ENCODE measurements at regions not wholly inside any gene's neighbourhood (a gene's known extent, or its start where the extent isn't known, plus 50 kb on each side); places are given as distances from the start of the nearest gene placed in this dataset.
"Not testable (repeated sequence)": the region's sequence is repeated elsewhere in the genome, so short reads cannot be mapped to it uniquely, and the experiment has no call there.

DNA sequence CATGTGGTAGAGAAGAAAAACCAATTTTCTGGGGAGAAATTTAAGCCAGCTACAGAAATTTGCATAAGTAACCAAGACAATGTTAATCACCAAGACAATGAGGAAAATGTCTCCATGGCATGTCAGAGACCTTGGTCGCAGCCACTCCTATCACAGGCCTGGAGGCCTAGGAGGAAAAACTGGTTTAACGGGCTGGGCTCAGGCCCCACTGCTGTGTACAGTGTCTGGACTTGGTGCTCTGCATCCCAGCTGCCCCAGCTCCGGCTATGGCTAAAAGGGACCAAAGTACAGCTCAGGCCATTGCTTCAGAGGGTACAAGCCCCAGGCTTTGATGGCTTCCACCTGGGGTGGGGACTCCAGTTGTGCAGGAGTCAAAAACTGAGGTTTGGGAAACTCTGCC, 1075.1 kb upstream of the CDH18 start:
- H3K4me1 ChIP-seq (ENCODE audit: control insufficient read depth in 5 of 5, insufficient read depth in 5 of 5, low read length in 5 of 5) = no peaks in the 10 kb centered on the region
- H3K9ac ChIP-seq (ENCODE audit: low read length in 5 of 5) = no peak overlapping the region

DNA sequence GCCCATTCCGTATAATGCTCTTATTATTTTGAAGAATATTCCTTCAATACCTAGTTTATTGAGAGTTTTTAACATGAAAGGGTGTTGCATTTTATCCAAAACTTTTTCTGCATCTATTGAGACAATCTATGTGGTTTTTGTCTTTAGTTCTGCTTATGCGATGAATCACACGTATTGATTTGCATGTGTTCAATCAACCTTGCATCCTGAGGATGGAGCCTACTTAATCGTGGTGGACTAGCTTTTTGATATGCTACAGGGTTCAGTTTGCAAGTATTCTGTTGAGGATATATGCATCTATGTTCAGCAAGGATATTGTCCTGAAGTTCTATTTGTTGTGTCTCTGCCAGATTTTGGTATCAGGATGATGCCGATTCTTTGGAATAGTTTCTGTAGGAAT, 1070.3 kb upstream of the CDH18 start:
- Histone ChIP-seq H3K4me1 (ENCODE audit: control insufficient read depth in 5 of 5, insufficient read depth in 5 of 5, low read length in 5 of 5) (no peaks in the 10 kb centered on the region), H3K36me3 (ENCODE audit: control insufficient read depth in 5 of 5, insufficient read depth in 5 of 5, low read length in 5 of 5) (no peaks in the 10 kb centered on the region), H3K9ac (ENCODE audit: low read length in 5 of 5) (no peak overlapping the region), H3K27me3 (ENCODE audit: control insufficient read depth in 5 of 5, insufficient read depth in 4 of 5, low read length in 5 of 5) (no peaks in the 10 kb centered on the region), H3K27ac (ENCODE audit: low read depth, low read length) (no peak overlapping the region), H3K9me3 (ENCODE audit: control insufficient read depth in 5 of 5, low read length in 5 of 5) (peaks cover 0 to 10% (median 0%) of the 10 kb centered on the region in 5 donors), H3K4me3 (ENCODE audit: low read depth in 1 of 5, low read length in 5 of 5) (no peak overlapping the region)

More for the DNA sequence above, 1075.1 kb upstream of the CDH18 start:
- H3K9me3 ChIP-seq (ENCODE audit: control insufficient read depth in 5 of 5, low read length in 5 of 5) = peaks cover 0 to 15% (median 0%) of the 10 kb centered on the region in 5 donors
- no peaks in the 10 kb centered on the region for H3K36me3 ChIP-seq (ENCODE audit: control insufficient read depth in 5 of 5, insufficient read depth in 5 of 5, low read length in 5 of 5)
- H3K27ac ChIP-seq (ENCODE audit: low read depth, low read length) = no peak overlapping the region
- H3K27me3 ChIP-seq (ENCODE audit: control insufficient read depth in 5 of 5, insufficient read depth in 4 of 5, low read length in 5 of 5) = no peaks in the 10 kb centered on the region
- no peak overlapping the region for H3K4me3 ChIP-seq (ENCODE audit: low read depth in 1 of 5, low read length in 5 of 5)

DNA sequence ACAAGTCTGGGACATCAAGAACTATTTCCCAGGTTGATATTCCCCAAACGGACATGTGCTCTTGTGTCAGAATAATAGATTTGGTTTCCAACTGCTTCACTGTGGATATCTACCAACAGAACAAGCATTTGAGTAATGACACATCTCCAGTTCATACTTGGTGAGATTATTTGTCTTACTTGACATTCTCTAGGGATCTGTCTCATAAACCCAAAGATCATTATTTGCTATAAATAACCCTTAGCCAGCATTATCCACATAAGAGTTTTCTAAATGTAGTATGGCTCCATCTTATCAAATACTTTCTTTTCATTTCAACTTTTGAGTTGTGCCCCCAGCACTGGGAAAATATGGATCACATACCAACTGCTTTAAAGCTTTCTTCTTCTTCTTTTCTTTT, 1063.9 kb upstream of the CDH18 start:
- no peaks in the 10 kb centered on the region for H3K36me3 ChIP-seq (ENCODE audit: control insufficient read depth in 5 of 5, insufficient read depth in 5 of 5, low read length in 5 of 5)
- H3K4me1 ChIP-seq (ENCODE audit: control insufficient read depth in 5 of 5, insufficient read depth in 5 of 5, low read length in 5 of 5) = no peaks in the 10 kb centered on the region
- H3K9me3 ChIP-seq (ENCODE audit: control insufficient read depth in 5 of 5, low read length in 5 of 5) = no peaks in the 10 kb centered on the region
- no peak overlapping the region for H3K4me3 ChIP-seq (ENCODE audit: low read depth in 1 of 5, low read length in 5 of 5)
- H3K27me3 ChIP-seq (ENCODE audit: control insufficient read depth in 5 of 5, insufficient read depth in 4 of 5, low read length in 5 of 5) = no peaks in the 10 kb centered on the region
- no peak overlapping the region for H3K27ac ChIP-seq (ENCODE audit: low read depth, low read length)
- H3K9ac ChIP-seq (ENCODE audit: low read length in 5 of 5) = no peak overlapping the region

DNA sequence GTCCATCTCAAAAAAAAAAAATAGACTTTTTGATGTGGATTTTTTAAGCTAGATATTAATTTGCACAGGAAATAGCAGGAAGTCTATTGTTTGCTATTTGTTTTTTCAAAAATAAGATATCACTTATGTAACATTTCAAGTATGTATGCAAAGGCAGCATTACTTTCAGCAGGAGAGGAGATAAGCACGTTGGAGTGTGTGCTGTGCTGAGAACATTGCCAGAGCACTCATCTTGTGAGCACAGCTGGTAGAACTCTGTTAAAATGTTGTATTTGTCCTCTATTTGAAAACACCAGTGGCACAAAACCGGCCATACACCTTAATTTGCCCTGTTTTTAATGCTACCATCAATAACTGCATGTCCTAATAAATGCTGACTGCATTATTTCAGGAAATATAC, 1061.9 kb upstream of the CDH18 start:
- H3K4me1 ChIP-seq (ENCODE audit: control insufficient read depth in 5 of 5, insufficient read depth in 5 of 5, low read length in 5 of 5) = no peaks in the 10 kb centered on the region
- no peaks in the 10 kb centered on the region for H3K27me3 ChIP-seq (ENCODE audit: control insufficient read depth in 5 of 5, insufficient read depth in 4 of 5, low read length in 5 of 5)
- H3K36me3 ChIP-seq (ENCODE audit: control insufficient read depth in 5 of 5, insufficient read depth in 5 of 5, low read length in 5 of 5) = no peaks in the 10 kb centered on the region
- no peak overlapping the region for H3K27ac ChIP-seq (ENCODE audit: low read depth, low read length)
- H3K4me3 ChIP-seq (ENCODE audit: low read depth in 1 of 5, low read length in 5 of 5) = no peak overlapping the region
- H3K9ac ChIP-seq (ENCODE audit: low read length in 5 of 5) = no peak overlapping the region
- no peaks in the 10 kb centered on the region for H3K9me3 ChIP-seq (ENCODE audit: control insufficient read depth in 5 of 5, low read length in 5 of 5)

DNA sequence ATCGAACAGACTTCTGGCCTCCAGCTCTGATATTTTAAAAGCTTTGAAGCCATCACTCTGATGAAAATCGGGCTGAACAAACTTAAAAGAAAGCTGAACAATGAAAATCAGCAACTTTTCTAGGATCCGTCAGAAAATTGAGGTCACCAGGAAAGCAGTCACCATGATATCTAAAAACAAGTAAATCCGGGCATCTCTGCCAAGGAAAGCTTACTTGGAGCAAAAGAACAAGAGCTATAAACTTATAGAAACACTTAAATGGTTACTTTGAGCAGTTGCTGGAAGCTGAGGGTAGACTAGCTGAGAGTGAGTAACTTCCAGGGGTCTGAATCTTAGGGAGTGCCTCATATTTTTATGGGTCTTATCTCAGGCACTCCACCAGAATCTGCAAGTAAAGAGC, 1043.0 kb upstream of the CDH18 start:
- Histone ChIP-seq H3K9me3 (ENCODE audit: control insufficient read depth in 5 of 5, low read length in 5 of 5) (no peaks in the 10 kb centered on the region), H3K9ac (ENCODE audit: low read length in 5 of 5) (no peak overlapping the region), H3K36me3 (ENCODE audit: control insufficient read depth in 5 of 5, insufficient read depth in 5 of 5, low read length in 5 of 5) (no peaks in the 10 kb centered on the region), H3K27me3 (ENCODE audit: control insufficient read depth in 5 of 5, insufficient read depth in 4 of 5, low read length in 5 of 5) (no peaks in the 10 kb centered on the region), H3K4me3 (ENCODE audit: low read depth in 1 of 5, low read length in 5 of 5) (no peak overlapping the region), H3K27ac (ENCODE audit: low read depth, low read length) (no peak overlapping the region), H3K4me1 (ENCODE audit: control insufficient read depth in 5 of 5, insufficient read depth in 5 of 5, low read length in 5 of 5) (no peaks in the 10 kb centered on the region)

DNA sequence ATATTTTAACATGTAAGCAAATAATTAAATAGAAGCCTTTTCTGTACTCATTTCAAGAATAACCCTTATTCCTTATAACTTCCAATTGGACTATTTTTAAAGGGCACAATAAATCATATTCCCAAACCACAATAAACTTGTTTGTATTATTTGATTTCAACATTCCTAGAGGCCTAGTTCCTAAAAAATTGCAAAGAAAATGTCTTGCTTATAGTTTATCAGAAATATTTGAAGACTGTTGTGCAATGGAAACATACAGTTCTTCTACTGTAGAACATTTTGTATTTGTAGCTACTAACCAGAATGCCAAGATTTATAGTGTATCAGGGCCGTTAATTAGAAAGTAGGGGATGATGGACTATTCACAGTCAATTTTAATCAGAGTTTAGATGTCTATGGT, 1037.0 kb upstream of the CDH18 start:
- no peaks in the 10 kb centered on the region for H3K27me3 ChIP-seq (ENCODE audit: control insufficient read depth in 5 of 5, insufficient read depth in 4 of 5, low read length in 5 of 5)
- no peak overlapping the region for H3K4me3 ChIP-seq (ENCODE audit: low read depth in 1 of 5, low read length in 5 of 5)

DNA sequence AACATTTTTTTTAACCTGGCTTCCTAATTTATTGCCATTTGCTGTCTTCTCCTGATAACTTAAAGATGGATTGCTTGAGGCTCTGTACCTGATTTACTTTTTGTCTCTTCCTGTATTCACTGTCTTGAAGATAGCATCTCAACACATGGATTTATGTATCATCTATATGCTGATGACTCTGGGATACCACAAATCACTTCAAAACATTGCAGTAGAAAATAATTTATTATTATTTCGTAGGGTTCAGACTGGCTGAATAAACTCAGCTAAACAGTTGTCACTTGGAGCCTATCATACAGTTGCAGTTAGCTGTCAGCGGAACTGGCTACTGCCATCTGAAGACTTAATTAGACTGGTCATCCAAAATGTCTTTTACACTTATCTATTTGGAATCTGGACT, 1025.2 kb upstream of the CDH18 start:
- Histone ChIP-seq H3K9me3 (ENCODE audit: control insufficient read depth in 5 of 5, low read length in 5 of 5) (peaks cover 0 to 2% (median 0%) of the 10 kb centered on the region in 5 donors), H3K27ac (ENCODE audit: low read depth, low read length) (no peak overlapping the region), H3K4me3 (ENCODE audit: low read depth in 1 of 5, low read length in 5 of 5) (no peak overlapping the region), H3K36me3 (ENCODE audit: control insufficient read depth in 5 of 5, insufficient read depth in 5 of 5, low read length in 5 of 5) (no peaks in the 10 kb centered on the region), H3K27me3 (ENCODE audit: control insufficient read depth in 5 of 5, insufficient read depth in 4 of 5, low read length in 5 of 5) (no peaks in the 10 kb centered on the region), H3K9ac (ENCODE audit: low read length in 5 of 5) (no peak overlapping the region), H3K4me1 (ENCODE audit: control insufficient read depth in 5 of 5, insufficient read depth in 5 of 5, low read length in 5 of 5) (no peaks in the 10 kb centered on the region)

More for the DNA sequence above, 1037.0 kb upstream of the CDH18 start:
- Histone ChIP-seq H3K4me1 (ENCODE audit: control insufficient read depth in 5 of 5, insufficient read depth in 5 of 5, low read length in 5 of 5) (no peaks in the 10 kb centered on the region), H3K36me3 (ENCODE audit: control insufficient read depth in 5 of 5, insufficient read depth in 5 of 5, low read length in 5 of 5) (no peaks in the 10 kb centered on the region), H3K27ac (ENCODE audit: low read depth, low read length) (no peak overlapping the region), H3K9me3 (ENCODE audit: control insufficient read depth in 5 of 5, low read length in 5 of 5) (peaks cover 0 to 5% (median 4%) of the 10 kb centered on the region in 5 donors), H3K9ac (ENCODE audit: low read length in 5 of 5) (no peak overlapping the region)

DNA sequence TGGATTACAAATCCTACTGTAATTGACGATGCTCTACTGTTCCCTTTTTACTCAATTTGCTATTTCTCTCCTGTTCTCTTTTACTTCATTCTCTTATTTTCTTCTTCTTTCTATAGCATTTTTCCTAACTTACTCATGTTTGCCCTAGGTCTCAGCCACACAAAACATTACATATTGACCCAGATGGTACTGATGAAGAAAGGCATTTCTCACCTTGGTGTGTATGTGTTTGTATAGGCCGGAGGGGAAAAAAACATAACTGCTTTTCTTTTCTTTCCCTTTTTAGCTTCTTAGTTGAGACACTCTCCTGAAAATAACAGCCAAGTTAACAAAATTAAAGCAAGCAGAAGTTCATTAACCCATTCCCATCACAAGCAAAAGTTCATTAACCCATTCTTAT, 1019.8 kb upstream of the CDH18 start:
- no peak overlapping the region for H3K4me3 ChIP-seq (ENCODE audit: low read depth in 1 of 5, low read length in 5 of 5)
- H3K27ac ChIP-seq (ENCODE audit: low read depth, low read length) = no peak overlapping the region
- no peaks in the 10 kb centered on the region for H3K27me3 ChIP-seq (ENCODE audit: control insufficient read depth in 5 of 5, insufficient read depth in 4 of 5, low read length in 5 of 5)
- H3K4me1 ChIP-seq (ENCODE audit: control insufficient read depth in 5 of 5, insufficient read depth in 5 of 5, low read length in 5 of 5) = no peaks in the 10 kb centered on the region
- no peak overlapping the region for H3K9ac ChIP-seq (ENCODE audit: low read length in 5 of 5)
- H3K9me3 ChIP-seq (ENCODE audit: control insufficient read depth in 5 of 5, low read length in 5 of 5) = no peaks in the 10 kb centered on the region
- H3K36me3 ChIP-seq (ENCODE audit: control insufficient read depth in 5 of 5, insufficient read depth in 5 of 5, low read length in 5 of 5) = no peaks in the 10 kb centered on the region

DNA sequence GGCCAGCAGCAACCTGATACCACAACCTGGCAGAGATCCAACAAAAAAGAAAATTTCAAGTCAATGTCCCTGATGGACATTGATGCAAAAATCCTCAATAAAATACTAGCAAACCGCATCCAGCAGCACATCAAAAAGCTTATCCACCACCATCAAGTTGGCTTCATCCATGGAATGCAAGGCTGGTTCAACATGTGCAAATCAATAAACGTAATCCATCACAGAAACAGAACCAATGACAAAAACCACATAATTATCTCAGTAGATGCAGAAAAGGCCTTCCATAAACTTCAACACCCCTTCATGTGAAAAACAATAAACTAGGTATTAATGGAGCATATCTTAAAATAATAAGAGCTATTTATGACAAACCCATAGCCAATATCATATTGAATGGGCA, 1000.9 kb upstream of the CDH18 start:
- H3K4me1 ChIP-seq (ENCODE audit: control insufficient read depth in 5 of 5, insufficient read depth in 5 of 5, low read length in 5 of 5); H3K9ac ChIP-seq (ENCODE audit: low read length in 5 of 5); H3K4me3 ChIP-seq (ENCODE audit: low read depth in 1 of 5, low read length in 5 of 5); H3K36me3 ChIP-seq (ENCODE audit: control insufficient read depth in 5 of 5, insufficient read depth in 5 of 5, low read length in 5 of 5); H3K27me3 ChIP-seq (ENCODE audit: control insufficient read depth in 5 of 5, insufficient read depth in 4 of 5, low read length in 5 of 5); H3K27ac ChIP-seq (ENCODE audit: low read depth, low read length): not testable (repeated sequence)
- H3K9me3 ChIP-seq (ENCODE audit: control insufficient read depth in 5 of 5, low read length in 5 of 5) = peaks cover 0 to 20% (median 11%) of the 10 kb centered on the region in 5 donors

DNA sequence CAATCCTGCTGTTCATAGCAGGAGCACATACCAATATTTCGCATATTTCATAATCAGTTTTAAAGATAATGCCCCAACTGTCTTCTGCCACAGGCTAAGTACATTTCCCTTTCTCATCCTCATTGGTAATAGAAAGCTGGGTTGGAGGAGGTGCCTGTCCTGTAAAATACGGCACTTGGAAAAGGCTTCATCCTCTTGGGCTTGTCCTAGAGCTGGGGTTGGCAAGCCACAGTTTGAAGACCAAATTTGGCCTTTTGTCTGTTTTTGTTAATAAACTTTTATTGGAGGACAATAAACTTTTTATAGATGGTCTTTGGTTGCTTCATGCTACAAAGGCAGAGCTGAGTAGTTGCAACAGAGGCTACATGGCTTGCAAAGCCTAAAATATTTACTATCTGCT, 997.8 kb upstream of the CDH18 start:
- Histone ChIP-seq H3K4me3 (ENCODE audit: low read depth in 1 of 5, low read length in 5 of 5) (no peak overlapping the region), H3K36me3 (ENCODE audit: control insufficient read depth in 5 of 5, insufficient read depth in 5 of 5, low read length in 5 of 5) (no peaks in the 10 kb centered on the region), H3K9me3 (ENCODE audit: control insufficient read depth in 5 of 5, low read length in 5 of 5) (peaks cover 2 to 17% (median 9%) of the 10 kb centered on the region in 5 donors), H3K4me1 (ENCODE audit: control insufficient read depth in 5 of 5, insufficient read depth in 5 of 5, low read length in 5 of 5) (no peaks in the 10 kb centered on the region), H3K9ac (ENCODE audit: low read length in 5 of 5) (no peak overlapping the region), H3K27ac (ENCODE audit: low read depth, low read length) (no peak overlapping the region), H3K27me3 (ENCODE audit: control insufficient read depth in 5 of 5, insufficient read depth in 4 of 5, low read length in 5 of 5) (no peaks in the 10 kb centered on the region)

DNA sequence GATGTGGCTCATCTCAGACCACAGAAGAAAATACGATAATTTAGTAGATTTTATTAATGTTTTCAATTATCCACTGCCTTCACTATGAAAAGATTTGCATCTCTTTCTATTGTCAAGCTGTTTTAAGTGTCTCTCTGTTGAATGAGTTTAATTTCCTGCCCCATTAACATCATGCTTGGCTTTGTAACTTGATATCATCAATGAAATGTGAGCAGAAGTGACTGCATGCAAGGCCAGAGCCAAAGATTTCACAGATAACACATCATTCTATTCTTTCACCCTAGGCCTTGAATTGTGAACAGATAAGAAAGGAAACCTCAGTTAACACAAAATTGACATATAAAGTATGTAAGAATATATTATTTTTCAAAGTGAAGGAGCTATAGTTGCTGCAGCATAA, 986.4 kb upstream of the CDH18 start:
- H3K9me3 ChIP-seq (ENCODE audit: control insufficient read depth in 5 of 5, low read length in 5 of 5) = no peaks in the 10 kb centered on the region
- no peaks in the 10 kb centered on the region for H3K27me3 ChIP-seq (ENCODE audit: control insufficient read depth in 5 of 5, insufficient read depth in 4 of 5, low read length in 5 of 5)
- H3K27ac ChIP-seq (ENCODE audit: low read depth, low read length) = no peak overlapping the region
- no peak overlapping the region for H3K9ac ChIP-seq (ENCODE audit: low read length in 5 of 5)
- no peaks in the 10 kb centered on the region for H3K36me3 ChIP-seq (ENCODE audit: control insufficient read depth in 5 of 5, insufficient read depth in 5 of 5, low read length in 5 of 5)
- peaks cover 0 to 3% (median 0%) of the 10 kb centered on the region in 5 donors for H3K4me1 ChIP-seq (ENCODE audit: control insufficient read depth in 5 of 5, insufficient read depth in 5 of 5, low read length in 5 of 5)
- H3K4me3 ChIP-seq (ENCODE audit: low read depth in 1 of 5, low read length in 5 of 5) = no peak overlapping the region
